Natural killer cell treated with Interleukin-12 subunit alpha and Interleukin-12 subunit beta and Interleukin-15 and Interleukin-18, amount 100 ng/mL, for 72 hours (primary cell): ENCODE measurements at regions not wholly inside any gene's neighbourhood (a gene's known extent, or its start where the extent isn't known, plus 50 kb on each side); places are given as distances from the start of the nearest gene placed in this dataset.
A peak's percentile ranks its signal among the peaks of the same experiment; 100 is the strongest.

ENCODE experiments used
- ATAC-seq, 2 donors: fragments of 150-1000 bp; cut with Tn5 transposase in 1 of 2; sonication (Bioruptor Pico), chemical (Tn5 transposase) in 1 of 2; 2 replicates each; pipeline ENCODE4 v1.10.0; 2021
- DNase-seq: peaks from one replicate; pipeline ENCODE4 v3.0.0; 2022; ENCODE audit warnings: low spot score
- H3K27ac Mint-ChIP-seq, 2 donors: 1 replicate in 1 of 2; 2 replicates in 1 of 2; pipeline ENCODE4 v1.8.0; 2022; ENCODE audit warnings: mixed read lengths in 2 of 2, mild to moderate bottlenecking in 1 of 2, moderate library complexity in 1 of 2
- H3K27me3 Mint-ChIP-seq, 2 donors: 1 replicate in 1 of 2; 2 replicates in 1 of 2; pipeline ENCODE4 v1.8.0; 2022; ENCODE audit warnings: mixed read lengths in 2 of 2
- H3K36me3 Mint-ChIP-seq: one replicate; pipeline ENCODE4 v1.8.0; 2022; ENCODE audit warnings: mixed read lengths
- H3K4me1 Mint-ChIP-seq, 2 donors: 1 replicate in 1 of 2; 2 replicates in 1 of 2; pipeline ENCODE4 v1.8.0; 2022; ENCODE audit warnings: low read depth in 2 of 2, mixed read lengths in 2 of 2, mild to moderate bottlenecking in 1 of 2
- H3K4me3 Mint-ChIP-seq: one replicate; pipeline ENCODE4 v1.8.0; 2022; ENCODE audit warnings: mixed read lengths
- H3K9me3 Mint-ChIP-seq: 2 replicates; pipeline ENCODE4 v1.8.0; 2022; ENCODE audit warnings: mixed read lengths

DNA sequence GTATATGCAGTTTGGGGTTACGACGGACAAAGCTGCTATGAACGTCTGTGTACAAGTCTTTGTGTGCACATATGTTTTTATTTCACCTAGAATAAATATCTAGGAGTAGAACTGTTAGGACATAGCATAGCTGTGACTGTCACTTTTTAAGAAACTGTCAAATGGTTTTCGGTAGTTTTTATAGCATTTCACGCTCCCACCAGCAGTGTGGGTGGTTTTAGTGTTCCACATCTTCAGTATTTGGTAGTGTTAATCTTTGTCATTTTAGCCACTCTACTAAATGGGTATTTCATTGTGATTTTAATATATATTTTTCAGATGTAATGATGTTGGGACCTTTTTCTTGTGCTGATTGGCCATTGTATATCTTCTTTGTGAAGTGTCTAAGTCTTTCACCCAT lies 109.1 kb upstream of the BCAT1 start:
- Mint-ChIP-seq H3K27ac (peak overlapping the region; percentile 82 to 89), H3K9me3 (no peaks in the 10 kb centered on the region), H3K36me3 (no peaks in the 10 kb centered on the region), H3K27me3 (no peaks in the 10 kb centered on the region), H3K4me3 (peak overlapping the region; percentile 76), H3K4me1 (peaks cover 48 to 53% of the 10 kb centered on the region in 2 donors)
- peak in 1 of 2 donors; percentile 39 for ATAC-seq
- no peak for DNase-seq

DNA sequence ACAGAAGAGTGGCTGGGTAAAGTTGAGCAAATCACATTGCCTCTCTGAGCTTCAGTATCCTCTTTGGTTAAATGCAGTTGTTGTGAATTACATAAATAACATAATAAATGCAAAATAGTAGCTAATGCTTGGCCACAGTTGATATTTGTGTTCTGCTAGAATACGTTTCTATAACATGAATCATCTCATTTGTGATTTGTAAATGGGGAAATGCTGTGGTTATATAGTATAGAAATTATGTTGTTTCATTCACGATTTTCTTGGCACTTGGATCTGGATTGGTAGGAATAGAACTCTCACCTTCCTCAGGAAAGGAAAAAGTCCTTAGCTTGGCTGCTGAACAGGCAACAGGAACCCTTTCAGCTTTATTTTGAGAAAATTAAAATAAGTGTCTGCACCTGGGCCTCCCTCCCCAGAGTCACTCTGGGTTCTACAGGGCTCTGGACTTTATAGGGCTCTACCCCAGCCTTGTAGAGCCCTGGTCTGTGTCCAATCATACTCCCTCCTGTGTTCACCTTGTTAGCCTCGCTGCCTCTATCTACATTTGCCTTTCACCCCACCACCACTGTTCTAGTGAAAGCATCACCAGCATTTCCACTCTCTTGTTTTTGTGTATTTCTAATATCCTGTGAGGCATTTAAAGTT lies 107.7 kb upstream of the BCAT1 start:
- Mint-ChIP-seq H3K27ac (peak overlapping the region; percentile 89 to 96), H3K4me1 (peaks cover 56 to 64% of the 10 kb centered on the region in 2 donors), H3K36me3 (no peaks in the 10 kb centered on the region), H3K9me3 (no peaks in the 10 kb centered on the region), H3K4me3 (peak overlapping the region; percentile 92), H3K27me3 (no peaks in the 10 kb centered on the region)
- DNase-seq, result no peak
- ATAC-seq, result no peak

DNA sequence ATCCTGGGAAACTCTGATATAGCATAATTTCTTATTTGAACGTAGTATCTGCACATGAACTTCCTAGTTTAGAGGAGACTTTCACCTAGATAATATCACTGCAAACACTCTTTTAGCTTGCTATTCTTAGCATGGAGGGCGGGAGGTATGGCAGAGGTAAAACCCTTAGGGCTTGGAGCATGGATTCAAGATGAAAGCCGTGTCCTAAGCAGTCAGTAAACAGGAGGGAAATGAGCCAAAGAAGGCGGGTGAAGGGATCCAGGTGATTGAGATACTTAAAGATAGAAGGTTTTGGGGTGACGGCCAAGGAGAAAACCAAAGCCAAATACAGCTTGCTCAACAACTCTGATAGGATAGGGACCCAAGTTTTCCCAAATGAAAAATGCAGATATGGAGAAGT lies 107.1 kb upstream of the BCAT1 start:
- H3K27me3 Mint-ChIP-seq, result no peaks in the 10 kb centered on the region
- ATAC-seq, result no peak
- peaks cover 62 to 70% of the 10 kb centered on the region in 2 donors for H3K4me1 Mint-ChIP-seq
- DNase-seq, result no peak
- peak overlapping the region; percentile 89 to 96 for H3K27ac Mint-ChIP-seq
- H3K9me3 Mint-ChIP-seq, result no peaks in the 10 kb centered on the region
- peak overlapping the region; percentile 92 for H3K4me3 Mint-ChIP-seq
- H3K36me3 Mint-ChIP-seq, result no peaks in the 10 kb centered on the region

DNA sequence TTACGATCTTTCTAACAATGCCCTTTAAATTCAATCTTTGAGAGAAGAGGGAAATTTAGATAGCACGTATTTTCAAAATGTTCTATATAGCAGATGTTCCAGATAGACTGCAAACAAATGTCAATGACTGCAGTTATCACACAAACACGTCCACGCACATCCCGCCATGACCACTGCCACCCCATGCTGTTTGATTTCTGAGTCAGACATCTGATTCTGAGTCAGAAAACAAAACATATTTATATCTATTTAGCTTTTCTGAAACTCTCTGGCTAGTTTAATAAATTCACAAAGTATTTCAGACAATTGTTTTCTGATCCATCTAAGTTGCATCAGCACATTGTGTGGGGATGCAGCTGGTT lies 105.9 kb upstream of the BCAT1 start:
- Mint-ChIP-seq H3K36me3 (no peaks in the 10 kb centered on the region), H3K27me3 (no peaks in the 10 kb centered on the region), H3K27ac (peak overlapping the region; percentile 89 to 96), H3K4me1 (peaks cover 61 to 70% of the 10 kb centered on the region in 2 donors), H3K9me3 (no peaks in the 10 kb centered on the region), H3K4me3 (peak overlapping the region; percentile 92)
- DNase-seq (peak; percentile 72), ATAC-seq (peak; percentile 45 to 55)

DNA sequence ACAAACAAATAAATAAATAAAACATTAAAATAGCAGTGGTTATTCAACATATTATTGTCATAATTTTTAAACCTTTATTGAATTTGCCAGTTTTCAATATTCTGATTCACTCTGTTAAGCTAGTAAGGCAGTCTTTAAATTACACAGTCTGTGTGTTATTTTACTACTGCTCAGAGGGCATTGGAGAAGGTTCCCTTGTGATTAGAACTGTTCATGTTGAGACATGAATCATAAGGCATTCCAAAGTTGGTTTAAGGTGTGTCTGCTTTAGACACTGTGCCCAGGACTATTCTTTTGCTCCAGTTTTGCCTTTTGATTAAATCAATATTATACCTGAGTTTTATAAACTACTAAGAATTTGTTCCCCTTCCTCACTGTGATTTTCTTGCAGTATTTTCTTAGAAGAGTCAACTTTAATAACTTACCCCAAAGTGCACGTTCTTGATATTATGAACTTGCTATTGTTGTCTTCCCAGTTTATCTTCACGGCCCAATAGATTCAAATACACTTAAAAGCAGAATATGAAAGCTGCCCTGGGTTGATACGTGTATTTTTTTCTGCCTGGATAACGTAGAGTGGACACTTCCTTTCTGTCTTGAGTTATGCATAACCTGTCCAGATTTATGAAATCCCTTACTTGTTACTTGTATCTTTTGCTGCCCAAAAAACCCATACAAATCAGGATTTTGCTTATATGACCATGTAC lies 105.3 kb upstream of the BCAT1 start:
- ATAC-seq (no peak), DNase-seq (no peak)
- Mint-ChIP-seq H3K9me3 (no peaks in the 10 kb centered on the region), H3K4me1 (peaks cover 61 to 70% of the 10 kb centered on the region in 2 donors), H3K36me3 (no peaks in the 10 kb centered on the region), H3K4me3 (peak overlapping the region; percentile 92), H3K27ac (peak overlapping the region; percentile 89 to 96), H3K27me3 (no peaks in the 10 kb centered on the region)

GRCh38 chr12:25052914-25053211 lies 104.0 kb upstream of the BCAT1 start:
- ATAC-seq (no peak), DNase-seq (no peak)
- Mint-ChIP-seq H3K36me3 (no peaks in the 10 kb centered on the region), H3K27me3 (no peaks in the 10 kb centered on the region), H3K4me1 (peaks cover 53 to 58% of the 10 kb centered on the region in 2 donors), H3K27ac (peak overlapping the region; percentile 90 to 98), H3K9me3 (no peaks in the 10 kb centered on the region), H3K4me3 (peak overlapping the region; percentile 92)

GRCh38 chr12:25052196-25052913 lies 103.5 kb upstream of the BCAT1 start:
- ATAC-seq (peak; percentile 81 to 82), DNase-seq (peak; percentile 69)
- Mint-ChIP-seq H3K27me3 (no peaks in the 10 kb centered on the region), H3K4me3 (peak overlapping the region; percentile 92), H3K4me1 (peaks cover 49 to 54% of the 10 kb centered on the region in 2 donors), H3K36me3 (no peaks in the 10 kb centered on the region), H3K27ac (peak overlapping the region; percentile 90 to 98), H3K9me3 (no peaks in the 10 kb centered on the region)

DNA sequence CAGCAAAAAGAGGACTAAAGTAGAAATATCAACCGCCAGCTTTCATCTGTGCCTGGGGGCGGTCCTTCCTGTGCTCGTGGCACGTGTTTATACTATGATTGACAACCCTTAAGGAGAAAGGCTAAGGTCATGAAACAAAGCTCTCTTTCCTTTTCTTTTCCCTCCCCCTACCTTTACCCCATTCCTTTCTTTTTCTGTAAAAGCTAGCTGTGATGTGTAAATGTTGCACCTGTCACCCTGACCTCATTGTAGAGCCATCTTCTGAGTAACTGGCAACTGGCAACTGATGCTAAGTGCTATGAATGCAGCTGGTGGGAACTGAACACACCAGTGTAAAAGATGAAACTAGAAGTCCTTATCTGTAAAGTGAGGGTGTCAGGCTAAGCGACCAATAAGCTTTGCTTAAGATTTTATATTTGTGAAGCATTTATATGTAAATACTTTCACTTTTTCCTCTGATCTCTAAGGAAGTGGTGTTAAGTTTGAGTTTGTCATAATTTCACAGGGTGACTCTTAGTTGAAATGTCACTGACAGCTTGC lies 102.8 kb upstream of the BCAT1 start:
- Mint-ChIP-seq H3K27me3 (no peaks in the 10 kb centered on the region), H3K9me3 (no peaks in the 10 kb centered on the region), H3K4me1 (peaks cover 44 to 49% of the 10 kb centered on the region in 2 donors), H3K4me3 (peak overlapping the region; percentile 92), H3K27ac (peak overlapping the region; percentile 90 to 98), H3K36me3 (peaks cover 2% of the 10 kb centered on the region)
- ATAC-seq (peak; percentile 90 to 92), DNase-seq (peak; percentile 79)

DNA sequence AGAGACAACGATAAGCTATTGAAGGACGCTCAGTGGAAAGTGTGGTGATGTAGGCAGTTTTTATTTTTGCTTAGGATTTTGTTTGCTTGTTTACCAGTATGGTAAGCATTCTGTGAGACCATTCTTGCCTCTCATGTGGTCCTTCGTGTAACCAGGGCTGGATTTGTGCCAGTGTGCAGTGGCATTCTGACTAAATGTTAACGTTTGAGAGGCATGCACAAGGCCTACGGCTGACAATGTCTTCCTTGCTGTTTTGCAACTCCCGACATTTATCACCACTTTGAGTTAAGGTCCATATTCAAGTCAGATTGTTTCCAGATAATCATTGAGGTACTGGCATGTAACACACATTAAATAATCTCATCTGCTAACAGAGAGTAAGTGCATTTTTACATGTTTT lies 102.3 kb upstream of the BCAT1 start:
- DNase-seq (no peak), ATAC-seq (no peak)
- peaks cover 8% of the 10 kb centered on the region for H3K36me3 Mint-ChIP-seq
- peak overlapping the region; percentile 92 for H3K4me3 Mint-ChIP-seq
- peaks cover 41 to 43% of the 10 kb centered on the region in 2 donors for H3K4me1 Mint-ChIP-seq
- no peaks in the 10 kb centered on the region for H3K9me3 Mint-ChIP-seq
- no peaks in the 10 kb centered on the region for H3K27me3 Mint-ChIP-seq
- H3K27ac Mint-ChIP-seq, result peak overlapping the region; percentile 90 to 98

DNA sequence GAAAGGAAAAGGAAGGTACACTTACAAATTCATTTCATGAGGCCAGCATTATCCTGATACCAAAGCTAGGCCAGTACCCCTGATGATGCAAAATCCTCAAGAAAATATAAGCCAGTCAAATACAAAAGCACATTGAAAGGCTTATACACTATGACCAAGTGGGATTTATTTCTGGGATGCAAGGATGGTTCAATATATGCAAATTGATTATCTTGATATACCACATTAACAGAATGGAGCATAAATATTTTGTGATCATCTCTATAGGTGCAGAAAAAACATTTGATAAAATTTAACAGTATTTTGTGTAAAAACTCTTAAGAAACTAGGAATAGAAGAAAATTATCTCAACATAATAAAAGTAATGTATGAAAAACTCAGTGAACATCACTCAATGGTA lies 97.0 kb upstream of the BCAT1 start:
- H3K9me3 Mint-ChIP-seq, result no peaks in the 10 kb centered on the region
- peaks cover 0 to 3% of the 10 kb centered on the region in 2 donors for H3K27me3 Mint-ChIP-seq
- H3K4me1 Mint-ChIP-seq, result peaks cover 8 to 9% of the 10 kb centered on the region in 2 donors
- DNase-seq (no peak), ATAC-seq (no peak)
- H3K4me3 Mint-ChIP-seq, result no peak overlapping the region
- no peak overlapping the region for H3K27ac Mint-ChIP-seq
- peaks cover 23% of the 10 kb centered on the region for H3K36me3 Mint-ChIP-seq

DNA sequence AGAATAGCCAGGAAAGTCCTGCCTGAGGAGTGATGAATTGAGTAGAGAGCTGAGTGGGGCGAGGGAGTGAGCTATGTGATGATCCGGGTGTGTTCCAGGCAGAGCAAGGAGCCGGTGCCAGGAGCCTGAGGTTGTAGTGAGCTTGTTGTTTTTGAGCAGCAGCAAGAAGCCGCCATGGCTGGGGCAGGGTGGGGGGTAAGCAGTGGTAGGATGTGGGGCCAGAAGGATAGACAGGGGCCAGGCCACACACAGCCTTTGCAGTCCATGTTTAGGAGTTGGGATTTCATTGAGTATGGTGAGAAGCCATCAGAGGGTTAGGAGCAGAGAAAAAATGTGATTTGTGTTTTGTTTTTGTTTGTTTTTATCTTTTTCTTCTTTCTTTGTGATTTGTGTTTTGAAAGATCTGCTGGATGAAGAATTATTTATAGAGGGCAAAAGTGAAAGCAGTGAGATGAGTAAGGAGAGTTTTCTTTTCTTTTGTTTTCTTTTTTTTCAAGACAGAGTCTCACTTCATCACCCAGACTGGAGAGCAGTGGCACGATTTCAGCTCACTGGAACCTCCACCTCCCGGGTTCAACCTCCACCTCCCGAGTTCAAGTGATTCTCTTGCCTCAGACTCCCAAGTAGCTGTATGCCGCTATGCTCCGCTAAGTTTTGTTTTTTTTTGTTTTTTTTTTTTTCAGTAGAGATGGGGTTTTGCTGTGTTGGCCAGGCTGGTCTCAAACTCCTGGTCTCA lies 92.3 kb upstream of the BCAT1 start:
- H3K27ac Mint-ChIP-seq, result peak overlapping the region in 1 of 2 donors; percentile 20
- no peaks in the 10 kb centered on the region for H3K9me3 Mint-ChIP-seq
- DNase-seq, result no peak
- ATAC-seq, result peak in 1 of 2 donors; percentile 31
- H3K36me3 Mint-ChIP-seq, result peaks cover 15% of the 10 kb centered on the region
- H3K27me3 Mint-ChIP-seq, result peaks cover 0 to 5% of the 10 kb centered on the region in 2 donors
- peaks cover 7 to 8% of the 10 kb centered on the region in 2 donors for H3K4me1 Mint-ChIP-seq
- H3K4me3 Mint-ChIP-seq, result no peak overlapping the region

GRCh38 chr12:25040593-25040992 lies 91.7 kb upstream of the BCAT1 start:
- DNase-seq, result no peak
- Mint-ChIP-seq H3K27ac (peak overlapping the region in 1 of 2 donors; percentile 20), H3K9me3 (no peaks in the 10 kb centered on the region), H3K27me3 (peaks cover 0 to 5% of the 10 kb centered on the region in 2 donors), H3K4me3 (no peak overlapping the region), H3K36me3 (peaks cover 11% of the 10 kb centered on the region), H3K4me1 (peaks cover 7 to 8% of the 10 kb centered on the region in 2 donors)
- no peak for ATAC-seq

DNA sequence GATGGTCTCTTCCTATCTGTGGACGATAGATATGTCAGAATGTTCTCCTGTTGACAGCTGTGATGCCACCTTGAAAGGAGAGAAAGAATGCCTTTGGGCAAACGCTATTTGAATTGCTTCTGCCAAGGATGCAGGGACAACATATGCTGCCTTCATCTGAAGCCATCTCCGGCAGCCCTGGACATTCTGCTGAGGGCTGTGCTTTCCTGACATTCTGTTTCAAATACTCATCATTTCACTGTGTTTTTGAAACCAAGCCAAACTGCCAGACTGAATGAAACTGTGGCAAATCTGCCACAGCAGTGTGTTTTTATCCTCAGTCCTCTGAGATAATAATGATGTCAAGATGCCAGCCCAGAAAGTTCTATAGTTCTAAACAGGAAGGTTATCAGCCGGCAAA lies 85.8 kb upstream of the BCAT1 start:
- H3K27me3 Mint-ChIP-seq, result peaks cover 0 to 8% of the 10 kb centered on the region in 2 donors
- no peaks in the 10 kb centered on the region for H3K4me1 Mint-ChIP-seq
- H3K4me3 Mint-ChIP-seq, result no peak overlapping the region
- DNase-seq, result no peak
- no peak for ATAC-seq
- H3K36me3 Mint-ChIP-seq, result no peaks in the 10 kb centered on the region
- H3K27ac Mint-ChIP-seq, result no peak overlapping the region
- no peaks in the 10 kb centered on the region for H3K9me3 Mint-ChIP-seq
